ENCODE measurements at regions not wholly inside any gene's neighbourhood (a gene's known extent, or its start where the extent isn't known, plus 50 kb on each side); places are given as distances from the start of the nearest gene placed in this dataset.

- TF ChIP-seq POLR2AphosphoS5 (IDR thresholded peaks at IDR 0.05; ENCODE audit: low read depth, low read length) (no peak), TAF1 (IDR thresholded peaks at IDR 0.05; ENCODE audit: borderline replicate concordance, insufficient read depth, low read length) (no peak), REST (IDR thresholded peaks at IDR 0.05; ENCODE audit: insufficient read depth in 1 of 2, low read depth in 2 of 2, low read length in 2 of 2) (no peak), SIN3A (IDR thresholded peaks at IDR 0.05; ENCODE audit: borderline replicate concordance, insufficient read depth, low read length) (no peak), FOXP2 (optimal IDR thresholded peaks at IDR 0.05; ENCODE audit: borderline replicate concordance, extremely low read depth, extremely low read length, insufficient read depth) (no peak)
These were observed 1109.7 kb downstream of the SOCS6 start for GRCh38 chr18:71398531-71398930.

Data from PFSK-1 (cell line).